GM12878 (cell line): ENCODE measurements at regions not wholly inside any gene's neighbourhood (a gene's known extent, or its start where the extent isn't known, plus 50 kb on each side); places are given as distances from the start of the nearest gene placed in this dataset.

Experiments
- ATAC-seq: fragments of 200-7000 bp; cut with Tn5 transposase; 3 replicates; pipeline ENCODE4 v1.9.1; 2020; ENCODE audit warnings: mild to moderate bottlenecking, moderate library complexity
- BruUV-seq: library from RNA; stranded (reverse); fragments of 400-500 nt; replicated peaks from 2 replicates; lab custom pipeline; 2021; lab: Mats Ljungman, UMichigan
- CTCF ChIA-PET: fragments of 300-600 bp; sonication (Branson Sonifier 250); formaldehyde crosslinking; extraction: SDS; loops from one replicate; lab custom pipeline; 2021; ENCODE audit warnings: inconsistent platforms; lab: Yijun Ruan, JAX
- POLR2A ChIA-PET: fragments of 350-600 bp; formaldehyde crosslinking; extraction: SDS; loops from one replicate; lab custom pipeline; 2021; ENCODE audit warnings: inconsistent platforms; lab: Charles Lee
- RAD21 ChIA-PET: fragments of 300-600 bp; sonication (Branson Sonifier 250); formaldehyde crosslinking; loops from one replicate; lab custom pipeline; 2023; ENCODE audit warnings: antibody characterized with exemption; ENCODE audit not compliant: unreplicated experiment; lab: Charles Lee
- SMC1A ChIA-PET: fragments of 300-600 bp; sonication (Branson Sonifier 250); formaldehyde crosslinking; loops from one replicate; lab custom pipeline; 2023; ENCODE audit not compliant: unreplicated experiment, uncharacterized antibody; lab: Charles Lee
- DNase-seq: peaks from one replicate; pipeline ENCODE4 v3.0.0-alpha.2; 2011; ENCODE audit warnings: low read depth, low spot score
- FAIRE-seq: peaks from 3 replicates; lab custom pipeline; 2011; peaks lifted over from hg19 to GRCh38; lab: Jason Lieb, UNC
- H2AFZ ChIP-seq: 2 replicates; pipeline ENCODE4 v1.6.0; 2011; ENCODE audit warnings: low read depth, low read length, control low read depth; ENCODE audit not compliant: control insufficient read depth
- H3K27ac ChIP-seq: 2 replicates; pipeline ENCODE4 v1.5.1; 2011; ENCODE audit warnings: control low read depth; ENCODE audit not compliant: control insufficient read depth, insufficient read depth
- H3K27me3 ChIP-seq, 2 experiments: replicated peaks in 1 of 2; 2 replicates each; pipeline versions ENCODE4 v1.6.0 to v1.6.1; 2011; ENCODE audit warnings: low read length in 1 of 2; ENCODE audit not compliant: control insufficient read depth in 2 of 2, insufficient read depth in 2 of 2
- H3K36me3 ChIP-seq, 2 experiments: 2 replicates each; pipeline ENCODE4 v1.5.1; 2011; ENCODE audit warnings: low read length in 1 of 2; ENCODE audit not compliant: control insufficient read depth in 2 of 2, insufficient read depth in 2 of 2
- H3K4me1 ChIP-seq: 2 replicates; pipeline ENCODE4 v1.6.1; 2011; ENCODE audit warnings: mild to moderate bottlenecking, low read length, moderate library complexity, mixed read lengths; ENCODE audit not compliant: control insufficient read depth, insufficient read depth
- H3K4me2 ChIP-seq: 2 replicates; pipeline ENCODE4 v1.6.0; 2011; ENCODE audit warnings: control low read depth; ENCODE audit not compliant: control insufficient read depth, insufficient read depth
- H3K4me3 ChIP-seq: fragments of 200-600 bp; sonication (generic); 2 replicates; pipeline ENCODE4 v1.5.1; 2016
- H3K79me2 ChIP-seq: 2 replicates; pipeline ENCODE4 v1.6.0; 2011; ENCODE audit warnings: low read length; ENCODE audit not compliant: control insufficient read depth, insufficient read depth
- H3K9ac ChIP-seq: 2 replicates; pipeline ENCODE4 v1.8.0; 2011; ENCODE audit warnings: low read length, control low read depth, mixed read lengths; ENCODE audit not compliant: control insufficient read depth, insufficient read depth
- H3K9me3 ChIP-seq: replicated peaks from 3 replicates; pipeline ENCODE4 v1.5.1; 2011; ENCODE audit warnings: mild to moderate bottlenecking, low read length; ENCODE audit not compliant: control insufficient read depth, insufficient read depth
- H4K20me1 ChIP-seq: 2 replicates; pipeline ENCODE4 v1.6.0; 2011; ENCODE audit not compliant: control insufficient read depth, insufficient read depth
- BHLHE40 ChIP-seq, 2 experiments: fragments of 450-650 bp in 1 of 2; IDR thresholded peaks; 2 replicates each; pipeline ENCODE4 v1.6.1; 2011 to 2017; ENCODE audit warnings: low read depth in 2 of 2, borderline replicate concordance in 1 of 2, improper control_type of control experiment in 1 of 2, low read length in 1 of 2, mild to moderate bottlenecking in 1 of 2
- BMI1 ChIP-seq: fragments of 450-650 bp; IDR thresholded peaks from 2 replicates; pipeline ENCODE4 v1.6.1; 2016; ENCODE audit warnings: mild to moderate bottlenecking, moderate library complexity, borderline replicate concordance
- MTA3 ChIP-seq: IDR thresholded peaks from 2 replicates; pipeline ENCODE4 v1.6.1; 2012; ENCODE audit warnings: low read length, inconsistent platforms, borderline replicate concordance
- MYC ChIP-seq: IDR thresholded peaks from 2 replicates; pipeline ENCODE4 v1.6.1; 2011; ENCODE audit warnings: mild to moderate bottlenecking, low read length, moderate library complexity, inconsistent platforms; ENCODE audit not compliant: insufficient read depth, insufficient replicate concordance, insufficient read length, severe bottlenecking
- PAX5 ChIP-seq: IDR thresholded peaks from 2 replicates; pipeline ENCODE4 v1.6.1; 2011; ENCODE audit warnings: low read depth, low read length, borderline replicate concordance
- POLR2AphosphoS2 ChIP-seq: IDR thresholded peaks from 2 replicates; pipeline ENCODE4 v1.6.1; 2011; ENCODE audit warnings: low read depth, mild to moderate bottlenecking, low read length, improper control_type of control experiment, moderate library complexity
- SMAD1 ChIP-seq: fragments of 450-650 bp; IDR thresholded peaks from 2 replicates; pipeline ENCODE4 v1.6.1; 2018; ENCODE audit warnings: mild to moderate bottlenecking, low read depth; ENCODE audit not compliant: partially characterized antibody
- SP1 ChIP-seq: IDR thresholded peaks from one replicate; pipeline ENCODE4 v1.6.1; 2011; ENCODE audit warnings: low read depth, low read length
- SREBF1 ChIP-seq: IDR thresholded peaks from 2 replicates; pipeline ENCODE4 v1.6.1; 2012; ENCODE audit warnings: mild to moderate bottlenecking, low read length
- TCF12 ChIP-seq: IDR thresholded peaks from 2 replicates; pipeline ENCODE4 v1.6.1; 2011; ENCODE audit warnings: low read depth, mild to moderate bottlenecking, low read length
- ZNF384 ChIP-seq: IDR thresholded peaks from 2 replicates; pipeline ENCODE4 v1.6.1; 2012; ENCODE audit warnings: low read depth, mild to moderate bottlenecking, low read length, improper control_type of control experiment, borderline replicate concordance
- ZNF622 ChIP-seq: fragments of 450-650 bp; IDR thresholded peaks from 2 replicates; pipeline ENCODE4 v1.6.1; 2017; ENCODE audit warnings: mild to moderate bottlenecking, inconsistent platforms
- WGBS: methylation state at CpG from one replicate; pipeline ENCODE4 v1.1.6; 2016; ENCODE audit warnings: low lambda C conversion rate; ENCODE audit not compliant: insufficient replicate concordance, insufficient coverage; ENCODE audit errors: missing lambda C conversion rate; 5-methylcytosine and 5-hydroxymethylcytosine counted together
- in situ Hi-C: fragments of 300-500 bp; cut with MboI; formaldehyde crosslinking; loops from 9 replicates; pipeline ENCODE4 v1.14.3; 2018; ENCODE audit warnings: mixed read lengths
- intact Hi-C: fragments of 100-400 bp; cut with micrococcal nuclease; formaldehyde crosslinking; loops from one replicate; pipeline ENCODE4 v1.14.2; 2022; ENCODE audit not compliant: unreplicated experiment
- TF ChIP-seq, protein P1 (sequence below): IDR thresholded peaks from 2 replicates; pipeline ENCODE4 v1.6.1; 2012; ENCODE audit warnings: mild to moderate bottlenecking, low read depth, low read length
- TF ChIP-seq, protein P2 (sequence below): IDR thresholded peaks from 2 replicates; pipeline ENCODE4 v1.6.1; 2011; ENCODE audit warnings: low read depth, low read length, improper control_type of control experiment, borderline replicate concordance

DNA sequence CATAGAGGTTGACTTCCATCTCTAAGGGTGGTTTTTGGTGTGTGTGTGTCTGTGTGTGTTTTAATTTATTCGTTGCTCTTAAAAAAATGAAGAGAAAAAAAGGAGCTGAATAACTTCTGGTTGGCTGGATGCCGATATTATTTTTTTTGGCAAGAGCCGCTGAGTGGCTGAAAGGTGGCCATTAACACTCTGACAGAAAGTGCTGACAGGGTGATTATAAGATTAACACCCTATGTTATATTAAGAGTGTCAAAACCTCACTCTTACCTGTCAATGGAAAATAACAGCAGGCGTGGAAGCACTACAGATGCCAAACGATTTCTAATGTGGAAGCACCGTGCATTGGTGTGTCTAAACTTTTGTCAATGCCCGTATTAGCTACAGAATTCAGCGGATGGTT lies 622.5 kb downstream of the ANKRD50 start:
- H3K9ac ChIP-seq: no peak overlapping the region
- no peaks in the 10 kb centered on the region for H3K9me3 ChIP-seq
- no peaks in the 10 kb centered on the region for H3K27me3 ChIP-seq
- H3K4me3 ChIP-seq: no peak overlapping the region
- H2AFZ ChIP-seq: no peak overlapping the region
- H3K36me3 ChIP-seq: no peaks in the 10 kb centered on the region
- H4K20me1 ChIP-seq: no peaks in the 10 kb centered on the region
- ChIA-PET POLR2A (no interaction called here), SMC1A (no interaction called here), CTCF (no interaction called here), RAD21 (no interaction called here)
- BruUV-seq: no TSS peak
- DNase-seq (no peak), FAIRE-seq (no peak), ATAC-seq (no peak)
- H3K4me1 ChIP-seq: no peaks in the 10 kb centered on the region
- H3K79me2 ChIP-seq: no peaks in the 10 kb centered on the region
- intact Hi-C loops (no loop called here), in situ Hi-C loops (no loop called here)
- no peak overlapping the region for H3K27ac ChIP-seq
- 47% methylated on average over 8 of the region's 8 CpGs for WGBS
- no peak overlapping the region for H3K4me2 ChIP-seq
- TF ChIP-seq, protein P1, sequence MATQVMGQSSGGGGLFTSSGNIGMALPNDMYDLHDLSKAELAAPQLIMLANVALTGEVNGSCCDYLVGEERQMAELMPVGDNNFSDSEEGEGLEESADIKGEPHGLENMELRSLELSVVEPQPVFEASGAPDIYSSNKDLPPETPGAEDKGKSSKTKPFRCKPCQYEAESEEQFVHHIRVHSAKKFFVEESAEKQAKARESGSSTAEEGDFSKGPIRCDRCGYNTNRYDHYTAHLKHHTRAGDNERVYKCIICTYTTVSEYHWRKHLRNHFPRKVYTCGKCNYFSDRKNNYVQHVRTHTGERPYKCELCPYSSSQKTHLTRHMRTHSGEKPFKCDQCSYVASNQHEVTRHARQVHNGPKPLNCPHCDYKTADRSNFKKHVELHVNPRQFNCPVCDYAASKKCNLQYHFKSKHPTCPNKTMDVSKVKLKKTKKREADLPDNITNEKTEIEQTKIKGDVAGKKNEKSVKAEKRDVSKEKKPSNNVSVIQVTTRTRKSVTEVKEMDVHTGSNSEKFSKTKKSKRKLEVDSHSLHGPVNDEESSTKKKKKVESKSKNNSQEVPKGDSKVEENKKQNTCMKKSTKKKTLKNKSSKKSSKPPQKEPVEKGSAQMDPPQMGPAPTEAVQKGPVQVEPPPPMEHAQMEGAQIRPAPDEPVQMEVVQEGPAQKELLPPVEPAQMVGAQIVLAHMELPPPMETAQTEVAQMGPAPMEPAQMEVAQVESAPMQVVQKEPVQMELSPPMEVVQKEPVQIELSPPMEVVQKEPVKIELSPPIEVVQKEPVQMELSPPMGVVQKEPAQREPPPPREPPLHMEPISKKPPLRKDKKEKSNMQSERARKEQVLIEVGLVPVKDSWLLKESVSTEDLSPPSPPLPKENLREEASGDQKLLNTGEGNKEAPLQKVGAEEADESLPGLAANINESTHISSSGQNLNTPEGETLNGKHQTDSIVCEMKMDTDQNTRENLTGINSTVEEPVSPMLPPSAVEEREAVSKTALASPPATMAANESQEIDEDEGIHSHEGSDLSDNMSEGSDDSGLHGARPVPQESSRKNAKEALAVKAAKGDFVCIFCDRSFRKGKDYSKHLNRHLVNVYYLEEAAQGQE: no peak

DNA sequence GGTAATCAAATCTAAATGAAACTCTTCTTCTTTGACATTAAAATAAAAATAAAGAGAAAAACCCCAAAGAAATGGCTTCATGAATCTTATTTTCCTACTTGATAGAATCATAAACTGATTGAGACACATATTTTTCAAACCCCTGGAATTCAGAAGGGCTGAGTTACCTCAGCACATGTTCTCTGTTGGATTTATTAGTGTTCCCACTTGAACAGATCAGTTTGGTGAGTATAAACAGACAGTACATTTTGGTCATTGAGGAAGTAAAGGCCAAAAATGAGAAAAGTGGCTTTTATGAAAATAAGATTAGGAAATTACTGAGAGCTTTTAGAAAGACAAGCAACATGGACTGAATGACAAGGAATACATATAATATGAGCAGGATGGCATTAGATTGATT lies 620.4 kb downstream of the ANKRD50 start:
- H3K4me1 ChIP-seq: no peaks in the 10 kb centered on the region
- H3K36me3 ChIP-seq: no peaks in the 10 kb centered on the region
- no peak overlapping the region for H3K9ac ChIP-seq
- in situ Hi-C loops: no loop called here
- RAD21 ChIA-PET: no interaction called here
- SMC1A ChIA-PET: no interaction called here
- no peak overlapping the region for H3K4me3 ChIP-seq
- no peaks in the 10 kb centered on the region for H3K27me3 ChIP-seq
- POLR2A ChIA-PET: no interaction called here
- FAIRE-seq (no peak), DNase-seq (no peak), ATAC-seq (no peak)
- H3K79me2 ChIP-seq: no peaks in the 10 kb centered on the region
- no peaks in the 10 kb centered on the region for H4K20me1 ChIP-seq
- no peak overlapping the region for H3K4me2 ChIP-seq
- CTCF ChIA-PET: no interaction called here
- intact Hi-C loops: no loop called here
- no peak overlapping the region for H3K27ac ChIP-seq
- no peak overlapping the region for H2AFZ ChIP-seq
- no TSS peak for BruUV-seq
- no peaks in the 10 kb centered on the region for H3K9me3 ChIP-seq
- TF ChIP-seq, protein P2, sequence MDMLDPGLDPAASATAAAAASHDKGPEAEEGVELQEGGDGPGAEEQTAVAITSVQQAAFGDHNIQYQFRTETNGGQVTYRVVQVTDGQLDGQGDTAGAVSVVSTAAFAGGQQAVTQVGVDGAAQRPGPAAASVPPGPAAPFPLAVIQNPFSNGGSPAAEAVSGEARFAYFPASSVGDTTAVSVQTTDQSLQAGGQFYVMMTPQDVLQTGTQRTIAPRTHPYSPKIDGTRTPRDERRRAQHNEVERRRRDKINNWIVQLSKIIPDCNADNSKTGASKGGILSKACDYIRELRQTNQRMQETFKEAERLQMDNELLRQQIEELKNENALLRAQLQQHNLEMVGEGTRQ: no peak
- TF ChIP-seq MTA3 (no peak), BHLHE40 (IDR thresholded peaks at IDR 0.05; ENCODE audit: borderline replicate concordance in 1 of 2, low read depth in 2 of 2, low read length in 1 of 2) (no peak), PAX5 (no peak), BMI1 (no peak), TCF12 (no peak), POLR2AphosphoS2 (no peak), ZNF384 (no peak), MYC (no peak), SMAD1 (no peak), ZNF622 (no peak), SREBF1 (no peak), SP1 (no peak)
